Large intestine (tissue), 3 donors: ENCODE measurements at regions not wholly inside any gene's neighbourhood (a gene's known extent, or its start where the extent isn't known, plus 50 kb on each side); places are given as distances from the start of the nearest gene placed in this dataset.

ENCODE experiments used
- DNase-seq, 2 donors: peaks; one replicate each; pipeline versions ENCODE4 v3.0.0 to v3.0.0-alpha.2; 2013
- H3K27ac ChIP-seq: one replicate; pipeline ENCODE4 v1.5.1; 2013; ENCODE audit warnings: low read length
- H3K27me3 ChIP-seq: 2 replicates; pipeline ENCODE4 v1.6.1; 2013; ENCODE audit warnings: low read length; ENCODE audit not compliant: control insufficient read depth, insufficient read depth
- H3K36me3 ChIP-seq: 2 replicates; pipeline ENCODE4 v1.6.1; 2013; ENCODE audit warnings: low read length; ENCODE audit not compliant: control insufficient read depth, insufficient read depth
- H3K4me1 ChIP-seq: one replicate; pipeline ENCODE4 v1.6.1; 2013; ENCODE audit warnings: low read length; ENCODE audit not compliant: control insufficient read depth, insufficient read depth
- H3K4me3 ChIP-seq: one replicate; pipeline ENCODE4 v1.5.1; 2013; ENCODE audit warnings: low read length
- H3K9me3 ChIP-seq: one replicate; pipeline ENCODE4 v1.6.1; 2013; ENCODE audit warnings: mild to moderate bottlenecking, low read depth, low read length, moderate library complexity; ENCODE audit not compliant: control insufficient read depth
- WGBS: methylation state at CpG from one replicate; pipeline ENCODE4 v1.1.5; 2013; ENCODE audit warnings: low lambda C conversion rate; ENCODE audit not compliant: insufficient coverage; 5-methylcytosine and 5-hydroxymethylcytosine counted together

- no peaks in the 10 kb centered on the region for H3K27me3 ChIP-seq
- H3K27ac ChIP-seq = no peak overlapping the region
- WGBS = no CpG with 5 or more reads among the region's 1 CpG
- no peaks in the 10 kb centered on the region for H3K9me3 ChIP-seq
- H3K36me3 ChIP-seq = no peaks in the 10 kb centered on the region
- no peak for DNase-seq
- no peak overlapping the region for H3K4me3 ChIP-seq
- no peaks in the 10 kb centered on the region for H3K4me1 ChIP-seq
Measured at GRCh38 chr7:46011501-46011900, 90.4 kb upstream of the IGFBP3 start.

- no CpG with 5 or more reads among the region's 2 CpGs for WGBS
Measured at GRCh38 chr7:46011059-46011458, 90.0 kb upstream of the IGFBP3 start.

GRCh38 chr7:46009211-46009610, 88.1 kb upstream of the IGFBP3 start:
- Histone ChIP-seq H3K4me3 (no peak overlapping the region), H3K9me3 (no peaks in the 10 kb centered on the region), H3K27me3 (no peaks in the 10 kb centered on the region), H3K27ac (no peak overlapping the region), H3K4me1 (no peaks in the 10 kb centered on the region), H3K36me3 (no peaks in the 10 kb centered on the region)
- WGBS = no CpG with 5 or more reads among the region's 2 CpGs
- no peak for DNase-seq

More at GRCh38 chr7:46011059-46011458, 90.0 kb upstream of the IGFBP3 start:
- no peak overlapping the region for H3K27ac ChIP-seq
- H3K36me3 ChIP-seq = no peaks in the 10 kb centered on the region
- H3K27me3 ChIP-seq = no peaks in the 10 kb centered on the region
- H3K4me1 ChIP-seq = no peaks in the 10 kb centered on the region
- DNase-seq = no peak
- no peaks in the 10 kb centered on the region for H3K9me3 ChIP-seq
- no peak overlapping the region for H3K4me3 ChIP-seq

GRCh38 chr7:46007990-46008643, 87.0 kb upstream of the IGFBP3 start:
- DNase-seq = peak; percentile 22 to 30
- no peak overlapping the region for H3K4me3 ChIP-seq
- H3K36me3 ChIP-seq = no peaks in the 10 kb centered on the region
- WGBS = no CpG with 5 or more reads among the region's 6 CpGs
- H3K27me3 ChIP-seq = no peaks in the 10 kb centered on the region
- H3K9me3 ChIP-seq = no peaks in the 10 kb centered on the region
- no peaks in the 10 kb centered on the region for H3K4me1 ChIP-seq
- no peak overlapping the region for H3K27ac ChIP-seq

GRCh38 chr7:46007194-46007593, 86.1 kb upstream of the IGFBP3 start:
- Histone ChIP-seq H3K9me3 (no peaks in the 10 kb centered on the region), H3K36me3 (no peaks in the 10 kb centered on the region), H3K4me1 (no peaks in the 10 kb centered on the region), H3K27ac (no peak overlapping the region), H3K27me3 (no peaks in the 10 kb centered on the region), H3K4me3 (no peak overlapping the region)
- WGBS = no CpG with 5 or more reads among the region's 2 CpGs
- DNase-seq = no peak

GRCh38 chr7:46006723-46007122, 85.7 kb upstream of the IGFBP3 start:
- DNase-seq = no peak
- no CpG with 5 or more reads among the region's 1 CpG for WGBS
- Histone ChIP-seq H3K4me1 (no peaks in the 10 kb centered on the region), H3K27ac (no peak overlapping the region), H3K4me3 (no peak overlapping the region), H3K27me3 (no peaks in the 10 kb centered on the region), H3K36me3 (no peaks in the 10 kb centered on the region), H3K9me3 (no peaks in the 10 kb centered on the region)

GRCh38 chr7:46006212-46006611, 85.1 kb upstream of the IGFBP3 start:
- no peaks in the 10 kb centered on the region for H3K27me3 ChIP-seq
- H3K4me1 ChIP-seq = no peaks in the 10 kb centered on the region
- H3K27ac ChIP-seq = no peak overlapping the region
- DNase-seq = no peak
- H3K36me3 ChIP-seq = no peaks in the 10 kb centered on the region
- no peaks in the 10 kb centered on the region for H3K9me3 ChIP-seq
- no peak overlapping the region for H3K4me3 ChIP-seq
- no CpG with 5 or more reads among the region's 4 CpGs for WGBS

- no peak for DNase-seq
- no CpG with 5 or more reads among the region's 3 CpGs for WGBS
- H3K36me3 ChIP-seq = no peaks in the 10 kb centered on the region
- no peak overlapping the region for H3K4me3 ChIP-seq
- H3K4me1 ChIP-seq = no peaks in the 10 kb centered on the region
- no peaks in the 10 kb centered on the region for H3K27me3 ChIP-seq
- H3K27ac ChIP-seq = no peak overlapping the region
- no peaks in the 10 kb centered on the region for H3K9me3 ChIP-seq
Measured at GRCh38 chr7:46004965-46005364, 83.9 kb upstream of the IGFBP3 start.

- 89% methylated on average over 3 of the region's 5 CpGs for WGBS
Measured at GRCh38 chr7:46003896-46004875, 83.1 kb upstream of the IGFBP3 start.

GRCh38 chr7:46003161-46003560, 82.1 kb upstream of the IGFBP3 start:
- no peak for DNase-seq

More at GRCh38 chr7:46003896-46004875, 83.1 kb upstream of the IGFBP3 start:
- Histone ChIP-seq H3K4me1 (no peaks in the 10 kb centered on the region), H3K4me3 (no peak overlapping the region), H3K9me3 (no peaks in the 10 kb centered on the region), H3K27me3 (no peaks in the 10 kb centered on the region), H3K27ac (no peak overlapping the region), H3K36me3 (no peaks in the 10 kb centered on the region)
- no peak for DNase-seq

More at GRCh38 chr7:46003161-46003560, 82.1 kb upstream of the IGFBP3 start:
- Histone ChIP-seq H3K4me3 (no peak overlapping the region), H3K27me3 (no peaks in the 10 kb centered on the region), H3K9me3 (no peaks in the 10 kb centered on the region), H3K4me1 (no peaks in the 10 kb centered on the region), H3K27ac (no peak overlapping the region), H3K36me3 (no peaks in the 10 kb centered on the region)
- no CpG with 5 or more reads among the region's 2 CpGs for WGBS
